ENCODE measurements at regions not wholly inside any gene's neighbourhood (a gene's known extent, or its start where the extent isn't known, plus 50 kb on each side); places are given as distances from the start of the nearest gene placed in this dataset.

GRCh38 chr2:239804161-239805042, 220.7 kb downstream of the NDUFA10 start:
- H3K79me2 ChIP-seq (ENCODE audit: low read depth): no peaks in the 10 kb centered on the region
- H3K9ac ChIP-seq: no peak overlapping the region
- H3K27me3 ChIP-seq: no peaks in the 10 kb centered on the region
- peaks cover 10% of the 10 kb centered on the region for H3K4me1 ChIP-seq
- H3K9me3 Mint-ChIP-seq: peaks cover 5% of the 10 kb centered on the region
- no peaks in the 10 kb centered on the region for H3K36me3 ChIP-seq
- H3K4me1 Mint-ChIP-seq: peaks cover 18% of the 10 kb centered on the region
- H3K4me3 ChIP-seq: no peak overlapping the region
- peak overlapping the region; percentile 35 for H3K4me2 ChIP-seq
- H3K27ac ChIP-seq: no peak overlapping the region
- H3K4me3 Mint-ChIP-seq: no peak overlapping the region
- no peaks in the 10 kb centered on the region for H3K9me3 ChIP-seq (ENCODE audit: low read depth)
- peak overlapping the region; percentile 72 for H2AFZ ChIP-seq (replicated peaks)
- TF ChIP-seq CTCF (IDR thresholded peaks at IDR 0.05): no peak
- TF ChIP-seq EZH2phosphoT487 (IDR thresholded peaks at IDR 0.05): no peak
- TF ChIP-seq EZH2 (IDR thresholded peaks at IDR 0.05): no peak
- no peak overlapping the region for H3K27ac Mint-ChIP-seq
- no peaks in the 10 kb centered on the region for H4K20me1 ChIP-seq (ENCODE audit: low read depth)
- no peaks in the 10 kb centered on the region for H3K36me3 Mint-ChIP-seq
- H3K27me3 Mint-ChIP-seq (ENCODE audit: insufficient read depth, low read depth): peaks cover 12% of the 10 kb centered on the region
- no peak for DNase-seq (ENCODE audit: low spot score)
- no peaks in the 10 kb centered on the region for H3F3A ChIP-seq (ENCODE audit: low read depth)

DNA sequence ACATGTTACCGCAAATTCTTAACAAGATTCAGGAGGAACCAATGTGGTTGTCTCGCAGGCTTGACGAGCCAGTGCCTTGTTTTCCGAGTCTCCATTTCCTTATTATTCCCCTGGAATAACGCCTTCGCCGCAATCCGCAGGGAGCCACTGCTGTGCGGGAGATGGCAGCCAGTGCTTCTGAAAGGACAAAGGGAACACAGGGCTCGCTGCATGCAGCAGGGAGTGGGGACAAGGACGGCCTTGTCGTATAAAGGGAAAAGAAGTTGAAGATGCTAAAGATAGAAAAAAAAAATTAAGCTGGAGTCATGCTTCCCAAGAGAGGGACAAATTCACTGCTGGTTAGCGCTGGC, 221.4 kb downstream of the NDUFA10 start:
- Histone ChIP-seq H3K9me3 (ENCODE audit: low read depth) (no peaks in the 10 kb centered on the region), H3K27me3 (no peaks in the 10 kb centered on the region), H3K4me2 (peak overlapping the region; percentile 35), H3K4me1 (peaks cover 10% of the 10 kb centered on the region), H3F3A (ENCODE audit: low read depth) (no peaks in the 10 kb centered on the region), H3K27ac (no peak overlapping the region), H3K4me3 (no peak overlapping the region), H2AFZ (replicated peaks) (peak overlapping the region; percentile 72), H3K36me3 (no peaks in the 10 kb centered on the region), H3K9ac (no peak overlapping the region), H4K20me1 (ENCODE audit: low read depth) (no peaks in the 10 kb centered on the region), H3K79me2 (ENCODE audit: low read depth) (no peaks in the 10 kb centered on the region)
- H3K9me3 Mint-ChIP-seq: peaks cover 5% of the 10 kb centered on the region
- H3K4me3 Mint-ChIP-seq: no peak overlapping the region
- peak overlapping the region; percentile 76 for H3K27ac Mint-ChIP-seq
- no peaks in the 10 kb centered on the region for H3K36me3 Mint-ChIP-seq
- TF ChIP-seq CTCF (IDR thresholded peaks at IDR 0.05) (no peak), EZH2 (IDR thresholded peaks at IDR 0.05) (no peak), EZH2phosphoT487 (IDR thresholded peaks at IDR 0.05) (no peak)
- peaks cover 11% of the 10 kb centered on the region for H3K27me3 Mint-ChIP-seq (ENCODE audit: insufficient read depth, low read depth)
- DNase-seq (ENCODE audit: low spot score): peak; percentile 63
- peaks cover 18% of the 10 kb centered on the region for H3K4me1 Mint-ChIP-seq

- Histone ChIP-seq H3K4me2 (peak overlapping the region; percentile 35), H3K79me2 (ENCODE audit: low read depth) (no peaks in the 10 kb centered on the region), H3K4me3 (no peak overlapping the region), H3K9me3 (ENCODE audit: low read depth) (no peaks in the 10 kb centered on the region), H3K27me3 (no peaks in the 10 kb centered on the region), H4K20me1 (ENCODE audit: low read depth) (no peaks in the 10 kb centered on the region), H2AFZ (replicated peaks) (peak overlapping the region; percentile 72), H3K36me3 (no peaks in the 10 kb centered on the region), H3F3A (ENCODE audit: low read depth) (no peaks in the 10 kb centered on the region), H3K27ac (no peak overlapping the region), H3K9ac (no peak overlapping the region), H3K4me1 (peaks cover 10% of the 10 kb centered on the region)
- Mint-ChIP-seq H3K27ac (peak overlapping the region; percentile 76), H3K4me3 (no peak overlapping the region), H3K36me3 (no peaks in the 10 kb centered on the region), H3K27me3 (ENCODE audit: insufficient read depth, low read depth) (peaks cover 11% of the 10 kb centered on the region), H3K4me1 (peaks cover 18% of the 10 kb centered on the region), H3K9me3 (peaks cover 5% of the 10 kb centered on the region)
- DNase-seq (ENCODE audit: low spot score): no peak
- TF ChIP-seq CTCF (IDR thresholded peaks at IDR 0.05) (no peak), EZH2 (IDR thresholded peaks at IDR 0.05) (no peak), EZH2phosphoT487 (IDR thresholded peaks at IDR 0.05) (no peak)
These were observed 221.9 kb downstream of the NDUFA10 start for GRCh38 chr2:239803102-239803765.

Measured in neural progenitor cell (in vitro differentiated cells).